Activated CD8-positive, alpha-beta memory T cell treated with anti-CD3 and anti-CD28 coated beads, Interleukin-2, amount 50 U/mL, for 24 hours (primary cell): ENCODE measurements at regions not wholly inside any gene's neighbourhood (a gene's known extent, or its start where the extent isn't known, plus 50 kb on each side); places are given as distances from the start of the nearest gene placed in this dataset.

Experiments used
- DNase-seq: peaks from one replicate; pipeline ENCODE4 v3.0.0-alpha.2; 2020; ENCODE audit errors: extremely low read depth

DNA sequence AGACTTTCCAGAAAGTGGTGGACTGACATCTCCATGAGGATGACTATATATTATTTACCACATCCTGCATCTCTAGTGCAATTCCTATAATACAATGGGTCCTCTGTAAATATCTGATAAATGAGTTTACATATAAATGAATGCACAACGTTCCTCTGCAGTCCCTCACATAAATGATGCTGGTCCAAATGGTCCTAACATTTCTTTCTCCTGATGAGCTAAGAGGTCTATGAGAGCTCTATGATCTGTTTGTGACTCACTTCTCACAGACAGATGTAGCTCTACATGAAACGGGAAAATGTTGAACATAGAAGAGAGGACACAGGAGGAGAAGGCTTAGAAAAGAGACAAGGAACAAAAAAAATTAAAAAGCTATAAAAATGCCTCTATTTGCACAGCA lies 201.2 kb upstream of the PIK3C3 start:
- DNase-seq = no peak

DNA sequence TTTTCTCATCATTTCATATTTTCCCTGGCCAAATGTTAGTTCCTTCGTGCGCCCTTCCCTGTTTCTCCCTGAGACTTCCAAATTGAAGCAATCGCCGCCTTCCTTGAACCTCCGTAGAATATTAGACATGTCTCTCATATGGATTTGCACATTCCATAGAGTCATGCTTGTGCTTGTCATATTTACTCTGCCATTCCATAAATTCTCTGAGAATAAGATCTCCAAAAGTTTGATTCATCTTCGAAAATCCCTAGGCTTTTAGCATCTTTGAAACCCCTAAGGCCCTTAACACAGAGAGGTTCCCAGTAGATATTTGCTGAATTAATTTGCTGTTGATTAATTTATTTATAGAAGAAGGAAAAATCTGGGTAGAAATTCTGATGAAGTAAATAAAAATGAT lies 202.2 kb upstream of the PIK3C3 start:
- no peak for DNase-seq

DNA sequence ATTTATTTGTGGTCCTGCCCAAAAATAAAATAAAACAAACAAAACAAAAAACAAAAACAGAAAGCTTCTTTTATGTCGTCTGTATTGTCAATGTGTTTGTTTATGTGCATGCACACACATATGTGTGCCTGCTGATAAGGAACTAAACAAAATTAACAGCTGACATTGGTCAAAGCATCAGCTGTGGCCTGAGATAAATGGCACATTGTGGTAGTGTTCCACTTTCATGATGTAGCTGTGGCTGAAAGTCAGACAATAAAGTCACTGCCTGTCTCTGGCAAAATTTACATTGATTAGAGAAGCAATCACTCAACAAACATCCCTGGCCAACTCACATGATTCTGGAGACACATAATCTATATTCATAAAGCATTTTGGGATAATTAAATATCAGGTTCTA lies 203.4 kb upstream of the PIK3C3 start:
- DNase-seq = no peak

DNA sequence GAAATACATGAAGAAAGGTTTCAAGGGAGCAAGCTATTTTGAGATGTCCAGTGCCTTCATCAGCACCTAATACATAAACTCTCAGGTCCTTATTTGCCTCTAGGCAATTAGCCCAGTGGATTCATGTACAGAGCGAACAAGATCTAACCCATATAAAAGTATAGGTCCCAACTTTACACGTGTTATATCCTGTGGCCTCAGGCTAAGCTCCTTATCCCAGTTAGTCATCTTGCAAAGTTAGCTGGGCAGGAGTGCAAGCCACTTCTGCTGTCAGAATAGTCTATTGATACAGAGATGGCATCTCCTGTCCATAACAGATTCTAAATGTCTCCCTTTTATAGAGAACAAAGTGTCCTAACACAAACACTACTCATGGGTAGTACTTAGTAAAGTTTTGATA lies 203.9 kb upstream of the PIK3C3 start:
- no peak for DNase-seq

DNA sequence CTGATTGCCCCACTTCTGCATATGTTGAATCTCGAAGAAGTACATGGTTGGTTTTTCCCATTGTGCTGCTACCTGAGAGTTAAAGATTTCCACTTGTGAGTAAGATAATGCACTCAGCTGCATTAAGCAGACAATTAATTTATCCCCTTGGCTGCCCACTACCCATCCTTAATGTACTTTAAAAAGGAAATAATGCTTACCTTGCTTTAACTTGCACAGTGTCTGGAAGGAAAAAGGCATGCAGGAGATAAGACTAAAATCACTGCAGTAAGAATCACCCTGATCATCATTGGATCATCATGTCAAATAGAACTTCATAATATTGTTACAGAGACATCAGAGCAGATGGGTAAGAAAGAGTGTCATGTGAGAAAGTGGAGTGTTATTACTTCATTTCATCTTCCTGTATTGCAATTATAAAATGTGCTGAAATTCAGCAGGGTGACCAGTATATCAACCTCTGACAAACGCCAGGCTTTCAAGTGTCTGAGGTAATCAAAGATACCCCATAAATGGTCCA lies 207.3 kb upstream of the PIK3C3 start:
- no peak for DNase-seq

DNA sequence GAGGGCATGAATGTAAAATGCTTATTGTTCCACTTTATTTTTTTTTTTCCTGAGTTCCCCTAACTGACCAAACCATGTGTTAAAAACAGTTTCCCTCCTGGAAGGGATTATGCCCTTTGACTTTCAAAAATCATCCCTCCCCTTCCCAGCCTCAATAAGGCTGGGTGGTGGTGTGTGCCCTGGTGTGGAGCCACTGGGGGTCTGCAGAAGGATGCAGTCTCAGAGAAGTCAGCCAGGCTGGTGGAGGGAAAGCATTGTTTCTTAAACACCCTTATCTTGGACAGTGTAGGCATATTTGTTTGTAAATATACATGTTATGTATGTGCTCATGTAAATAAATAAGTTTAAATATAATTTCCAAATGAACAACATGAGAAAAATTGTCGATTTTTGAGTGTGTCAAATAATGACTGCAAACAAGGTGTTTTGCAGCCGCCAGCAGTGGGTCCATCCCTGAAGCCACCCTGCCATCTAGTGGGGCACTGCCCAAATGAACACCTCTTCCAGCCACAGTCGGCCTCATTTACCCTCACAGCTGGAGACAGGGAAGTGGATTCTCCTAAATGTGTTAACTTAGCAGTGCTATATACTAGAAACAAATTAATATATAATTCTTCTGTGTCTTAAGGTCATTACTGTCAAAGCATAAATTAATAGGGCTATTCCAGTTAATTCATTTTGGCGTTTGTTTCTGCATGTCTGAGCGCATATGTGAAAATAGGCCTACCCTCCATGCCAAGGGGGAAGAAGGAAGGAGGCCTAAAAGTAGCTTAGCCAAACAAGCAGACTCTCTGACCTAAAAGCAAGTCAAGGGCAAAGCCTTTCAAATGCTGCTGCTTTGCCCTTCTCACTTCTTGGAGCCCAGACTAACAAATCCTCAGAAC lies 209.6 kb upstream of the PIK3C3 start:
- DNase-seq = no peak

DNA sequence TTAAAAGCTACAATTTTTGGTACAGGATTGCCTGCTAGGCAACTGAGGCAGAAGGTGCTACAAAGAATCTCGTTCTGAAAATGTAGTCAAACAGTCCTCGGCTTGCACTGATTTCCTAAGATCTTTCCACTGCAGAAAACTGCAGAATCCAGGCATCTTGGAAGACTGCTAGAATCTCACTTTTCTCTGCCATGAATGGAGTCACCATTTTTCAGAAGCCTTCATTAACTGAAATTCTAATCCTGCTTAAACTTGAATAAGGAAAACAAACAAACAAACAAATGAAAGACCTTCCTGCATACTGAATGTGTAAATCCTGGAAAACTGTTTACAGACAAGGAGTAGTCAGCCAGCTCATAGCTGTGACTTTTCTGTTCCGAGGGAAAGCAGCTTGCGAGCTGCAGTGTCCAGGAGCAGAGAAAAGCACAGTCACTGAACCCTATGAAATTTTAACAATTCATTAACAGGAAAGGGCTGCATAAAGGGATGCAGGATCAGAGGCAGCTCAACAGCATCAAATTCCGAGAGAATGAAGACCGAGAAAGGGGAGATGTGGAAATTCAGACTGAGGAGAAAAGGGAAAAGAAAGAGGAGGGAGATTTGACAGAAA lies 210.5 kb upstream of the PIK3C3 start:
- DNase-seq = no peak

DNA sequence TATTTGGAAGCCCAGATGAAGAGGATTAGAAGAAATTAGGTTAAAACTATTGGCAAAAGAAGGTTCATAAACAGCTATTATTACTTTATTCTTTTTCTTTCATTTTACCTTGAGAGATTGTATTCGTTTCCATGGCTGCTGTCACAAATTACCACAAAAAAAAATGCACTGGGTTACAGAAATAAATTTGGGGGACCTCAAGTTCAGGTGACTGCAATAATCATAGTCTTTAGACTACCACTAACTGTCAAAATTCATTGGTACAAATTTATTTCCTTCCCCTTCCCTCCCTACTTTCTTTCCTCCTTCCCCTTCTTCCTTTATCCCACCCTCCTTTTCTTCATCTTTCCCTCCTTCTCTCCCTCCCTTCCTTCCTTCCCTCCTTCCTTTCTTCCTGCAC lies 217.8 kb upstream of the PIK3C3 start:
- DNase-seq = no peak

DNA sequence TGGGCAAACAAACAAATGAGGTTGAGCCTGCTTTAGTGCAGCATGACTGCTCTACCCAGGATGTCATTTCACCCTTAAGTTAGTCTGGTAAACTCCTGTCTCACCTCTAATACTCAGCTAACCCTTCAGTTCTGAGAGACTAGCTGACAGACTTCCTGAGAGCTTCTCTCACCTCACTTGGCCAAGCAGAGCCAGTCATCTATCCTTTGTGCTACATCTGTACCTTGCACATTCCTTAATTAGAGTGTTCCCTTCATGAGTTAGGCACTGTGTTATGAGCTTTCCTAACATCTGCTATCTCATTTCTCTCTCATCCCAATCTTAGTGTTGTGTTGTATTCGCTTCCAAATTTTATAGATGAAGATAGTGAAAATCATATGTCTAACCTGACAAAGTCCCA lies 220.1 kb upstream of the PIK3C3 start:
- no peak for DNase-seq

DNA sequence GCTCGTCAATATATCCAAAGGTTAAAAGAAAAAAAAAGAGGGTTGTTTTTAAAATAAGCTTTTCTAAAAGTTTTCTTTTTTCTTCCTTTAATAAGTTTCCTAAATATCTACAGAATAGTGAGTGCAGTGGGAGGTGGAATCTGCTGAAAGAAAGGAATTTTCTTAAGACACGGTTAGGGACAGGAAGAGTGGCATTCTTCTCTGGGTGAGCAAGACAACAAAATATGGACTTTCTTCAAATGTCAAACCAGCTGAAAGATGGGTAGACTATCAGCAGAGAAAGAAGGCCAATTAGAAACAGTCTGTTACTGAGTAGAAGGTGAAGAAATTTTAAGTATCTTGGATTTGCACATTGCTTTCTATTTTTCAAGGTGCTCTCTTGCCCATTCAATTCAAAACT lies 222.7 kb upstream of the PIK3C3 start:
- no peak for DNase-seq

DNA sequence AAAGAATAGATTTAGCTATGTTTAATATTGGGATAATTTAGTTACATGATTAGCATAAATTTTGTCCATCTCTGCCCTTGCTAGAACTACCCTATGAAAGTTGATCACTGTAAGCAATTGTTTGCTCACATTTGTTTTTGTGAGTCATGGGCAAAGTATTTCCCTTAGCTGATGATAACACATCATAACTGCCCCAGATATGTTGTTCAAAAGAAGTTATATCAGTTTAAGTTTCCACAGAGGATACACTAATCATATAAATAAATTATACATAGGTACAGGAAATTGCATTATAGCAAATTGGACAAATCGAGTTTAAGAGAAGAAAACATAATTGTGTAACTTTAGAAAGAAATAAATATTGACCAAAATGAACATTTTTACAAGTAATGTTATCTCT lies 223.2 kb upstream of the PIK3C3 start:
- no peak for DNase-seq

DNA sequence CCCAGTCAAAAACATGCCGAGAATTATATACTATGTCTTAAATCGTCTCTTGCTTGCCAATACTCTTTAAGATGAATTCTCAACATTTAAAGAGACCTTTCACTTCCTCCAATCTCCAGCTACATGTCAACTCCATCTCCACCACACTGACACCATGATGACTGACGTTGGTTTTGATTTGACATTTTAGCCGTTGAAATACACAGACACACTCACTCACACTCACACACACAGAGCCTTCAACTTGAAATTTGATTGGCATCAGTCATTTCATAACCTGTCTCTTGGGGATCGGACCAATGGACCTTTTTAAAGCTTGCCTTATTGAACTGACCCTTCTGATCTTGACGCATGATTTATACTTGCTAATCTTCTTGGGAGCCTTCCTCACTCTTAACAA lies 230.8 kb upstream of the PIK3C3 start:
- no peak for DNase-seq

DNA sequence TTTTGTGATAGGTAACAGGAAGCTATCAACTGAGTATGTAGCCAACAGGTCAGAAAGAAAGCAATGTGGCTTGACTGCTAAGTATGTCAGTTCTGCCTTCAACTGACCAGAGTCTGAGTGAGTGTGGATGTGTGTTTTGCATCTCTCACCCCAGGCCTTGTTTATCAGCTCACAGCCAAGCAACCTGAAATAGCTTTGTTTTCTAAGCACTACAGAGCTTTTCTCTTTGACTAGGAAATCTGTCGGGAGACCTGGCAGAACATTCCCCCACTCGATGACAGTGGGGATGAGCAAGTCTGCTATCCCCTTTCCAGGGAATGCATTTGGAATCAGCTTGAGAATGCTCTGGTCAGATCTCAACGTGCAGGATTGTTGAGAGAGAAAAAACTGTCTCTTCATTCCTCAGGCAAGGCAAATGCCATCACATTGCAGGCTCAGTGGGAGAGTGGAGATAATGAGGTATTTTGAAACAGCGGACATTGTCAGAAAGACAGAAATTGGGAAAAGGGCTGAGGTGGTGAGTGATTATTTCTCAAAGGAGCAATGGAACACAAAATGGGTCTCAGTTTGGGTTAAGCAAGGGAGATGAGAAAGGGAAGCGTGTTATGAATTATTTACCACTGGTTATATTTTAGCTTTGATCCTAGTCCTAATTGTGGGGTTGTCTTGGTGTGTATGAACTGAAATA lies 233.8 kb upstream of the PIK3C3 start:
- DNase-seq = no peak

DNA sequence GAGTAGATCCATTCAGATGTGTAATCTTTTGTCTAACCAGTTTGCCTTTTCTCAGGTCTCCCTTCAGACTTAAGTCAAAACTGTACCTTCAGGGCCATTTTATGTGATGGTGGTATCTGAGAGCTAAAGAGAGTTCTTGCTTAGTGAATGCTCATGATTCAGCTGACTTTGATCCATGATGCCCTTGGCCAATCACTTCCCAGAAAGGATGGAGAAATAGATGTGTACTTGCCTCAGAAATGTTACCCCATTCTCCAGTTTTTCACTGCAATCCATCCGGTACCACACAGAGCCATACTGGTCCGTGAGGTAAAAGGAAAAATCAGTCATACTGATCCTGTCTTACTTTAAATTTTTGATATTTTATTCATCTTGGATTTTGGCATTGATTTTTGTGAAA lies 234.8 kb upstream of the PIK3C3 start:
- no peak for DNase-seq

DNA sequence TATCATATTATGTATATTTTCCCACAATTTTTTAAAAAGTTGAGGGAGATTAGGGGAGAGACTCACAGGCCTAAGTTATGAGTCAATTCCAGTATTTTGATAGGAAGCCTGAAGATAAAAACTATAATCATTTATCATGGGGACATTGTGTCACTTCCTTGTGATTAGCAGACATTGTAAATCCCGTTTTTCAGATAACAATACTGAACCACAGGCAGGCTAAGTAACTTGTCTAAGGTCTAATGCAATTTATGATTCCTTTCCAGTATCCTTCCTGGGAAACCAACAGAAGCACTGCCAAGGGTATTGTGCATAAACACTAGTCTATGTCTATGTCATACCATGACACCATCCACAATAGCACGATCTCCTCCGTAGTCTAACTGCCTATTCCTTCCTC lies 235.2 kb upstream of the PIK3C3 start:
- DNase-seq = no peak

DNA sequence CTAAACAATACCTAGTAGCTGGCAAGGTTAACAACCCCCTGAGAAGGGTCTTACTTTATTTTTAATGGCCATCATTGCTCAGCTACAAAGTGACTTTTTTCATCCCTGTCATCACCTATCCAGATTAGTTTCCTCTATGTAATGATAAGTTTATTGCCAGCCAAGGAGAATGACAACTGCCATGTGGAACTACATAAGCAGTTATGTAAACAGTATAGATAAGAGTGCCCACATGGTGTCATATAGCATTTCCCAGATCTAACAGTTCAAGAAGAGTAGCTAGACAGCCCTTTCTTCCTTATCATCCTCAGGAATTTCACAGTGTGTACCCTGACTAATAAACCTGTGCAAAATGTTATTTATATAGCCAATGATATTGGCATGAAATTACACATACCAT lies 240.2 kb upstream of the PIK3C3 start:
- no peak for DNase-seq

DNA sequence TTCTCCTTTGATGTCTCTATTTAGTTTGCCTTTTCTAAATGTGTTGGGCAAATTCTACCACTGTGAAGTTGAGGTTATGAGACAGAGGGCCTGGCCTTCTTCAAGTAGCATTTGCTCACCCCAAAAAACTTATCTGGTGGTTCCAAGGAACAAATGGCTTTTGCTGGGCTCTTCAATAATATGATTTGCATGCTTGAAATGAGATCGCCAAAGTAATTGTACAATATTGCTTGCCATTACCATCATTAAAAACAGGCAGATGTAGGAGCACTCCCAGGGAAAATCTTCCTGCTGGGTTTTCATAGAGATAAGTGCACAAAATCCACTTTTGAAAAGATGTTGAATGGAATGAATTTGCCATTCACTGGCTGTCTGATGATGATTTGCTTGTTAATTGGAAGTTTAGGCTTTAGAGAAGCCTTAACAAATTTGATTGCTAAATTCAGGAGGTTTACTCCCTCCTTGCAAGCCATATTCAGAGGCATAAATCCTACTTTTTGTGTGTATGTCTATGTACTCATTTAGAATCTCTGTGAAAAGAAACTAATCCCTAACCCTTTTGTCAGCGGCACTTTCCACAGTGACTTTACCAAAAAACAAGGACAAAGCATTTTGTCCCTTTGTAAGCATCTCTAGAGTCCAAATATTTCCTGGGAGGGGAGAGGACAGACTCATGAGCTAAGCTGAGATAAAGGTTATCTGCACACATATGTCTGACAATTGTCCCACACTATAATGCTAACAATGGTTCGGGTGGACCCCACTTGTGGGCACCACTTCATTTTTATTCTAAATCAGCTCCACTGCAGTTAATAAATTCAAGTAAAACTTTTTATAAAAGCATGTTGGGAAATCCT lies 240.8 kb upstream of the PIK3C3 start:
- DNase-seq = no peak

DNA sequence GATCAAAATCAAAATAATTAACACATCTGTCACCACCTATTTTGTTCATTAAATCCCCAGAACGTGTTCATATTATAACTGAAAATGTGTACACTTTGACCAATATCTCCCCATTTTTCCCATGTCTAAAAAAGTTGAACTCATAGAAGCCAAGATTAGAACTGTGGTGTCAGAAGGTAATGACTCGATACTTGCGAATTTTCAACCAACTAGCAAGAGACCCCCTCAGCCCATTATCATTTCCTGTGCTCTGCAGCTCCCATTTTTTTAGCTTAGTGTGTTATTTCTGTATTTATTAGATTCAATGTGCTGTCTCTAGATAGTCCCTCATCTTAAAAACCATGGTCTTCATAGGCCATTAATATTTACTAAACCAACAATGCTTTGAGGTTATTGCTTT lies 248.7 kb upstream of the PIK3C3 start:
- no peak for DNase-seq

DNA sequence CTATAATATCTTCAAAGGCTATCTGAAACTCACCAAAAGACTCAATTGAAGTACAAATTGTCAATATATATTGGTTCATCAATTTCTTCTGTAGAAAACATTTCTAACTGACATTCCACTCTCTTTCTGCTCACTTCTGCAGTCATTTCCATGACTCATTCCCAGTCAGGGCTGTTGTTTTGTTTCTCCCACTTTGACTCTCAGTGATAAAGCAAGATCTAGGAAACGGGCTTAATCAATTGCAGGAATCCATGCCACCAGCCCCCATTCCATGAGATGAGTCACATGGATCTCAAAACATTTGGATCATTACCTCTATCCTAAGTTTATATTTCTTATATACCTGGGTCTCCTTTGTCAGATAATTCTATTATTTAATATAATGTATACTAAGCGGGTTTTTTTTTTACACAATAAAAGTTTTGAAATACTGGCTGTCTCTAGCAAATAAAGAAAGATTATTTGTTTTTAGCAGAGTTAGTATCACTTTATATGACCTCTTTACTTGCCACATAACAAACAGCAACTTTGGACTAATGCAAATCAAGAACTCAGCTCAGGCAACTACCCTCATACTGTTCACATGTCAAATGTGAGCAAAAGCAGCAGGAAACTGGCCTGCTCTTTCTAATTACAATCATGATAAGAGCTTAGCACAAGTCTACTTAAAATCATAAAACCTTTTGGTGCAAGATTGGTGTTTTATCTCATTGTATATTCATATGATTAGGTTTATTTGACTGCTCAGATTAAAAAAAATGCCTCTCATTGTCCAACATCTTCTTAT lies 251.1 kb upstream of the PIK3C3 start:
- DNase-seq = no peak

DNA sequence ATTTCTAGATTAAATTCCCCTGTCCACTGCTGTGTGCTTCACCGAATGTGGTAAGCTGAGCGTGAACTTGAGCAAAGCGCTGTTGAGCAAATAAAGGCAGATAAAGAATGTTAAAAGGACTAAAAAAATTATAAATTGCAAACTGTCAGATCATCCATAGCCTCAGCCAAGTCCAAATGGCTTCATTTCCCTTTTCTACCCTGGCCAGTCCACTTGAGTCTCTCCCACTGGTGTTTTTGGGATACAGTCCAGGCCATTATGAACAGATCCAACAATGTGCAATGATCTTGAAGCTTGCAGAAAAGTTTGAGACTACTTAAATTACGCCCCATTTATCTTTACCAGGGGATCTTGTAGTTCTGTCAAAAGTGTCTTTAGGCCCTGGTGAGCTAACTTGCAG lies 254.6 kb upstream of the PIK3C3 start:
- DNase-seq = no peak

DNA sequence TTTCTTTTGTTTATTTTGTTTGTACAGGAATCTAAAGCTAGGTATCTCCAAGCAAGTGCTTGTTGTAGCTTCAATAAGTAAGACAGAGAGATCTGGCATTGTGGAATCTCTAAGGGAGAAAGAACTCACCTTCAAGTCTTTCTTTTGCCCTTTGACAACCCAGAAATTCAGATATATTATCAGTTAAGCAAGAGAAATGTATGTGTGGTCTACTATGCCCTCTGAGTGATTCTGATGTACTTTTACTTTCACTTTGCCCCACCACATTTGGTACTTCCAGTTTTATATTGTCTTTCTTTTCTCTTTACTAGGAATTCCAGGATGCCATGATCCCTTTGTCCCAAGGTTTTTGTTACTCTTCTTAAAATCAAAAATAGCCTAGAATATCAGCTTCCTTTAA lies 259.6 kb upstream of the PIK3C3 start:
- DNase-seq = no peak
